Thyroid gland (tissue), 4 donors: ENCODE measurements at regions not wholly inside any gene's neighbourhood (a gene's known extent, or its start where the extent isn't known, plus 50 kb on each side); places are given as distances from the start of the nearest gene placed in this dataset.

Experiments
- DNase-seq, 2 donors: peaks; one replicate each; pipeline ENCODE4 v3.0.0-alpha.2; 2019
- H3K27ac ChIP-seq, 3 donors: fragments of 200-600 bp; sonication (generic); 1 replicate in 2 of 3; 2 replicates in 1 of 3; pipeline ENCODE4 v1.5.1; 2016 to 2019; ENCODE audit warnings: mild to moderate bottlenecking in 1 of 3, moderate library complexity in 1 of 3
- H3K27me3 ChIP-seq: fragments of 200-600 bp; sonication (generic); one replicate; pipeline ENCODE4 v1.5.1; 2019
- H3K36me3 ChIP-seq, 2 donors: fragments of 200-600 bp; sonication (generic); one replicate each; pipeline ENCODE4 v1.5.1; 2016 to 2019
- H3K4me1 ChIP-seq, 2 donors: fragments of 200-600 bp; sonication (generic); one replicate each; pipeline ENCODE4 v1.5.1; 2017 to 2019
- H3K4me3 ChIP-seq, 3 donors: fragments of 200-600 bp; sonication (generic); replicated peaks in 1 of 3; 1 replicate in 2 of 3; 2 replicates in 1 of 3; pipeline ENCODE4 v1.5.1; 2016; ENCODE audit warnings: mild to moderate bottlenecking in 1 of 3
- H3K9me3 ChIP-seq: fragments of 200-600 bp; sonication (generic); one replicate; pipeline ENCODE4 v1.5.1; 2017
- CTCF ChIP-seq, 6 experiments: fragments of 200-600 bp in 3 of 6; fragments of 450-650 bp in 3 of 6; sonication (generic) in 3 of 6; IDR thresholded peaks; one replicate each; pipeline ENCODE4 v1.5.1; 2016 to 2019; ENCODE audit warnings: antibody characterized with exemption in 6 of 6, mild to moderate bottlenecking in 2 of 6, inconsistent platforms in 1 of 6, moderate library complexity in 1 of 6
- POLR2A ChIP-seq, 2 donors: fragments of 450-650 bp; IDR thresholded peaks; one replicate each; pipeline ENCODE4 v1.6.1; 2017; ENCODE audit warnings: antibody characterized with exemption in 2 of 2, mild to moderate bottlenecking in 2 of 2, moderate library complexity in 1 of 2
- WGBS, 2 donors: methylation state at CpG; one replicate each; pipeline ENCODE4 v1.1.5; 2017; 5-methylcytosine and 5-hydroxymethylcytosine counted together
- intact Hi-C: fragments of 100-400 bp; cut with DNase I; formaldehyde crosslinking; loops from one replicate; pipeline ENCODE4 v1.15.1; 2023

- Histone ChIP-seq H3K27me3 (no peaks in the 10 kb centered on the region), H3K4me3 (no peak overlapping the region), H3K4me1 (no peaks in the 10 kb centered on the region), H3K9me3 (no peaks in the 10 kb centered on the region), H3K27ac (no peak overlapping the region), H3K36me3 (no peaks in the 10 kb centered on the region)
- intact Hi-C loops, result no loop called here
- no peak for DNase-seq
- TF ChIP-seq POLR2A (IDR thresholded peaks at IDR 0.05) (no peak), CTCF (IDR thresholded peaks at IDR 0.05) (no peak)
- WGBS, 2 donors, result 60 to 80% methylated on average over 1 of the region's 1 CpG
Measured at GRCh38 chr18:24628326-24628725, 167.9 kb downstream of the HRH4 start.

- Histone ChIP-seq H3K9me3 (no peaks in the 10 kb centered on the region), H3K27me3 (no peaks in the 10 kb centered on the region), H3K36me3 (no peaks in the 10 kb centered on the region), H3K4me3 (no peak overlapping the region), H3K4me1 (no peaks in the 10 kb centered on the region), H3K27ac (no peak overlapping the region)
- no peak for DNase-seq
- no peak for TF ChIP-seq CTCF (IDR thresholded peaks at IDR 0.05)
- TF ChIP-seq POLR2A (IDR thresholded peaks at IDR 0.05), result no peak
- 70 to 72% methylated on average over 3 of the region's 3 CpGs for WGBS, 2 donors
- intact Hi-C loops, result no loop called here
Measured at GRCh38 chr18:24629921-24630320, 169.5 kb downstream of the HRH4 start.

- Histone ChIP-seq H3K9me3 (no peaks in the 10 kb centered on the region), H3K4me3 (no peak overlapping the region), H3K4me1 (no peaks in the 10 kb centered on the region), H3K27me3 (no peaks in the 10 kb centered on the region), H3K36me3 (no peaks in the 10 kb centered on the region), H3K27ac (no peak overlapping the region)
- WGBS, 2 donors, result 78 to 80% methylated on average over 10 of the region's 10 CpGs
- intact Hi-C loops, result no loop called here
- TF ChIP-seq POLR2A (IDR thresholded peaks at IDR 0.05) (no peak), CTCF (IDR thresholded peaks at IDR 0.05) (no peak)
- no peak for DNase-seq
Measured at GRCh38 chr18:24630346-24630880, 170.0 kb downstream of the HRH4 start.

GRCh38 chr18:24631243-24632025, 171.0 kb downstream of the HRH4 start:
- TF ChIP-seq POLR2A (IDR thresholded peaks at IDR 0.05), result no peak
- TF ChIP-seq CTCF (IDR thresholded peaks at IDR 0.05), result no peak
- H3K27me3 ChIP-seq, result no peaks in the 10 kb centered on the region
- no peak for DNase-seq
- no peaks in the 10 kb centered on the region for H3K4me1 ChIP-seq
- intact Hi-C loops, result no loop called here
- no peak overlapping the region for H3K27ac ChIP-seq
- no peak overlapping the region for H3K4me3 ChIP-seq
- WGBS, 2 donors, result 44 to 45% methylated on average over 21 of the region's 21 CpGs
- H3K9me3 ChIP-seq, result no peaks in the 10 kb centered on the region
- no peaks in the 10 kb centered on the region for H3K36me3 ChIP-seq

- DNase-seq, result no peak
- WGBS, 2 donors, result 84 to 87% methylated on average over 15 of the region's 15 CpGs
- no peaks in the 10 kb centered on the region for H3K27me3 ChIP-seq
- TF ChIP-seq POLR2A (IDR thresholded peaks at IDR 0.05) (no peak), CTCF (IDR thresholded peaks at IDR 0.05) (no peak)
- H3K4me1 ChIP-seq, result no peaks in the 10 kb centered on the region
- H3K9me3 ChIP-seq, result no peaks in the 10 kb centered on the region
- no peak overlapping the region for H3K27ac ChIP-seq
- intact Hi-C loops, result no loop called here
- no peaks in the 10 kb centered on the region for H3K36me3 ChIP-seq
- no peak overlapping the region for H3K4me3 ChIP-seq
Measured at GRCh38 chr18:24632158-24632988, 171.9 kb downstream of the HRH4 start.
